Immature natural killer cell (primary cell): ENCODE measurements at regions not wholly inside any gene's neighbourhood (a gene's known extent, or its start where the extent isn't known, plus 50 kb on each side); places are given as distances from the start of the nearest gene placed in this dataset.

Experiments used
- DNase-seq, 3 donors: peaks; one replicate each; pipeline ENCODE4 v3.0.0; 2022; ENCODE audit warnings: mixed read lengths in 1 of 3
- H3K27ac Mint-ChIP-seq, 6 donors: one replicate each; pipeline ENCODE4 v1.8.0; 2020; ENCODE audit warnings: mixed read lengths in 6 of 6, mild to moderate bottlenecking in 5 of 6, inconsistent platforms in 4 of 6, moderate library complexity in 3 of 6
- H3K27me3 Mint-ChIP-seq, 3 donors: one replicate each; pipeline ENCODE4 v1.8.0; 2020 to 2021; ENCODE audit warnings: low read depth in 3 of 3, mild to moderate bottlenecking in 3 of 3, mixed read lengths in 3 of 3, moderate library complexity in 3 of 3, inconsistent platforms in 1 of 3
- H3K36me3 Mint-ChIP-seq, 3 donors: one replicate each; pipeline ENCODE4 v1.8.0; 2020; ENCODE audit warnings: mixed read lengths in 3 of 3, inconsistent platforms in 2 of 3, mild to moderate bottlenecking in 2 of 3
- H3K4me1 Mint-ChIP-seq, 2 donors: one replicate each; pipeline ENCODE4 v1.8.0; 2020; ENCODE audit warnings: inconsistent platforms in 2 of 2, mild to moderate bottlenecking in 2 of 2, mixed read lengths in 2 of 2, moderate library complexity in 1 of 2
- H3K4me3 Mint-ChIP-seq, 5 donors: one replicate each; pipeline ENCODE4 v1.8.0; 2020; ENCODE audit warnings: mild to moderate bottlenecking in 5 of 5, mixed read lengths in 5 of 5, inconsistent platforms in 3 of 5, moderate library complexity in 3 of 5
- H3K9me3 Mint-ChIP-seq, 6 donors: one replicate each; pipeline ENCODE4 v1.8.0; 2020; ENCODE audit warnings: mild to moderate bottlenecking in 6 of 6, mixed read lengths in 6 of 6, inconsistent platforms in 4 of 6, moderate library complexity in 3 of 6

- no peaks in the 10 kb centered on the region for H3K4me1 Mint-ChIP-seq
- peaks cover 0 to 6% (median 0%) of the 10 kb centered on the region in 3 donors for H3K36me3 Mint-ChIP-seq
Measured at GRCh38 chr5:19334278-19334677, 653.7 kb downstream of the CDH18 start.

GRCh38 chr5:19342942-19343341 lies 645.1 kb downstream of the CDH18 start:
- no peaks in the 10 kb centered on the region for H3K27me3 Mint-ChIP-seq
- DNase-seq: no peak
- no peak overlapping the region for H3K4me3 Mint-ChIP-seq
- H3K27ac Mint-ChIP-seq: no peak overlapping the region
- H3K36me3 Mint-ChIP-seq: peaks cover 0 to 4% (median 0%) of the 10 kb centered on the region in 3 donors
- peaks cover 7 to 50% (median 34%) of the 10 kb centered on the region in 6 donors for H3K9me3 Mint-ChIP-seq
- H3K4me1 Mint-ChIP-seq: no peaks in the 10 kb centered on the region

More at GRCh38 chr5:19334278-19334677, 653.7 kb downstream of the CDH18 start:
- Mint-ChIP-seq H3K4me3 (no peak overlapping the region), H3K27me3 (peaks cover 0 to 2% (median 0%) of the 10 kb centered on the region in 3 donors), H3K9me3 (peaks cover 12 to 55% (median 26%) of the 10 kb centered on the region in 6 donors), H3K27ac (no peak overlapping the region)
- no peak for DNase-seq

- Mint-ChIP-seq H3K9me3 (peaks cover 2 to 22% (median 15%) of the 10 kb centered on the region in 6 donors), H3K27ac (no peak overlapping the region), H3K36me3 (no peaks in the 10 kb centered on the region), H3K27me3 (no peaks in the 10 kb centered on the region), H3K4me1 (no peaks in the 10 kb centered on the region), H3K4me3 (no peak overlapping the region)
- DNase-seq: no peak
Measured at GRCh38 chr5:19352120-19352519, 635.9 kb downstream of the CDH18 start.

- Mint-ChIP-seq H3K36me3 (no peaks in the 10 kb centered on the region), H3K27ac (no peak overlapping the region), H3K27me3 (peaks cover 0 to 2% (median 0%) of the 10 kb centered on the region in 3 donors)
Measured at GRCh38 chr5:19369048-19369447, 619.0 kb downstream of the CDH18 start.

GRCh38 chr5:19369561-19369960 lies 618.4 kb downstream of the CDH18 start:
- H3K4me1 Mint-ChIP-seq: no peaks in the 10 kb centered on the region
- H3K36me3 Mint-ChIP-seq: no peaks in the 10 kb centered on the region
- no peak overlapping the region for H3K4me3 Mint-ChIP-seq
- H3K27me3 Mint-ChIP-seq: peaks cover 0 to 2% (median 1%) of the 10 kb centered on the region in 3 donors
- DNase-seq: no peak
- peaks cover 8 to 49% (median 31%) of the 10 kb centered on the region in 6 donors for H3K9me3 Mint-ChIP-seq
- no peak overlapping the region for H3K27ac Mint-ChIP-seq

More at GRCh38 chr5:19369048-19369447, 619.0 kb downstream of the CDH18 start:
- Mint-ChIP-seq H3K4me3 (no peak overlapping the region), H3K9me3 (peaks cover 8 to 49% (median 33%) of the 10 kb centered on the region in 6 donors), H3K4me1 (no peaks in the 10 kb centered on the region)
- DNase-seq: no peak

- H3K36me3 Mint-ChIP-seq: no peaks in the 10 kb centered on the region
- peaks cover 0 to 2% (median 1%) of the 10 kb centered on the region in 3 donors for H3K27me3 Mint-ChIP-seq
- peaks cover 8 to 44% (median 23%) of the 10 kb centered on the region in 6 donors for H3K9me3 Mint-ChIP-seq
- no peak for DNase-seq
- H3K4me3 Mint-ChIP-seq: no peak overlapping the region
- H3K4me1 Mint-ChIP-seq: no peaks in the 10 kb centered on the region
- H3K27ac Mint-ChIP-seq: no peak overlapping the region
Measured at GRCh38 chr5:19370655-19371386, 617.2 kb downstream of the CDH18 start.

DNA sequence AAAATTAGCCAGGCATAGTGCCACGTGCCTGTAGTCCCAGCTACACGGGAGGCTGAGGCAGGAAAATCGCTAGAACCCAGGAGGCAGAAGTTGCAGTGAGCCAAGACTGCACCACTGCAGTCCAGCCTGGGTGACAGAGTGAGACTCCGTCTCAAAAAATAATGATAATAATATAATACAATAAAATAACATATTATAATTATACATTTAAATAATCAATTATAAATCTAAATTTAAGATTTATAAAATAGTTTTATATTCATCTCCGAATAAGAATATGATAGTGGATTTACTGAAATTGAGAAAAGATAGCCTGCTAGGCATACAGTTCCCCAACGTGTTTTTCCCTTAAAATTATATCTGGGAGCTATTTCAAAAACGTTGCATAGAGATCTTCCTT lies 599.6 kb downstream of the CDH18 start:
- Mint-ChIP-seq H3K36me3 (peaks cover 0 to 5% (median 4%) of the 10 kb centered on the region in 3 donors), H3K9me3 (peaks cover 9 to 37% (median 26%) of the 10 kb centered on the region in 6 donors), H3K4me3 (no peak overlapping the region), H3K4me1 (no peaks in the 10 kb centered on the region), H3K27me3 (peaks cover 0 to 4% (median 3%) of the 10 kb centered on the region in 3 donors), H3K27ac (no peak overlapping the region)
- no peak for DNase-seq

GRCh38 chr5:19401032-19401431 lies 587.0 kb downstream of the CDH18 start:
- H3K27ac Mint-ChIP-seq: no peak overlapping the region
- H3K9me3 Mint-ChIP-seq: peaks cover 11 to 41% (median 26%) of the 10 kb centered on the region in 6 donors
- peaks cover 0 to 1% (median 0%) of the 10 kb centered on the region in 3 donors for H3K27me3 Mint-ChIP-seq
- H3K4me3 Mint-ChIP-seq: no peak overlapping the region
- H3K36me3 Mint-ChIP-seq: no peaks in the 10 kb centered on the region
- no peaks in the 10 kb centered on the region for H3K4me1 Mint-ChIP-seq
- no peak for DNase-seq

GRCh38 chr5:19406576-19407365 lies 581.2 kb downstream of the CDH18 start:
- DNase-seq: no peak
- Mint-ChIP-seq H3K27me3 (peaks cover 0 to 3% (median 0%) of the 10 kb centered on the region in 3 donors), H3K9me3 (peaks cover 9 to 76% (median 53%) of the 10 kb centered on the region in 6 donors), H3K4me1 (no peaks in the 10 kb centered on the region), H3K4me3 (no peak overlapping the region), H3K36me3 (no peaks in the 10 kb centered on the region), H3K27ac (no peak overlapping the region)

GRCh38 chr5:19408149-19408548 lies 579.9 kb downstream of the CDH18 start:
- Mint-ChIP-seq H3K9me3 (peaks cover 6 to 75% (median 56%) of the 10 kb centered on the region in 6 donors), H3K27ac (no peak overlapping the region), H3K4me1 (no peaks in the 10 kb centered on the region), H3K4me3 (no peak overlapping the region), H3K36me3 (no peaks in the 10 kb centered on the region), H3K27me3 (peaks cover 0 to 3% (median 0%) of the 10 kb centered on the region in 3 donors)
- DNase-seq: no peak

DNA sequence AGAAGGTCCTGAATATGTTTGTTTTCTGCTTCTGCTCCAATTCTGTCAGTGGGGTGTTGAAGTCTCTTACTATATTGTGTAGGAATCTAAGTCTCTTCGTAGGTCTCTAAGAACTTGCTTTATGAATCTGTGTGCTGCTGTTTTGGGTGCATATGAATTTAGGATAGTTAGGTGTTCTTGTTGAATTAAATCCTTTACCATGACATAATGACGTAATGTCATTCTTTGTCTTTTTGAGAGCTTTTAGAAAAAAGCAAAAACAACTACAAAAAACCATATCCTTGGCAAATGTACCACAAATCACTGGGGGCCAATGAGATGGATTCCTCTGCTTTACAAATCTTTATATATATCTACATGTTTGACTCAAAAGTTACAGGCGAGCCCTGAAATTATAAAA lies 576.1 kb downstream of the CDH18 start:
- Mint-ChIP-seq H3K27ac (no peak overlapping the region), H3K4me1 (no peaks in the 10 kb centered on the region), H3K36me3 (no peaks in the 10 kb centered on the region), H3K9me3 (peaks cover 7 to 78% (median 55%) of the 10 kb centered on the region in 6 donors), H3K4me3 (no peak overlapping the region), H3K27me3 (peaks cover 0 to 3% (median 0%) of the 10 kb centered on the region in 3 donors)
- no peak for DNase-seq
